Heart left ventricle (tissue), 16 donors: ENCODE measurements at regions not wholly inside any gene's neighbourhood (a gene's known extent, or its start where the extent isn't known, plus 50 kb on each side); places are given as distances from the start of the nearest gene placed in this dataset.
"Not testable (repeated sequence)": the region's sequence is repeated elsewhere in the genome, so short reads cannot be mapped to it uniquely, and the experiment has no call there.

Source experiments
- ATAC-seq, 4 donors: fragments of 200-7000 bp; cut with Tn5 transposase; one replicate each; pipeline ENCODE4 v1.9.1; 2020 to 2022; ENCODE audit warnings: moderate library complexity in 4 of 4, mild to moderate bottlenecking in 3 of 4, moderate number of reproducible peaks in 1 of 4
- DNase-seq, 5 donors: peaks; one replicate each; pipeline ENCODE4 v3.0.0-alpha.2; 2020
- H3K27ac ChIP-seq, 12 donors: fragments of 200-600 bp; sonication (generic) in 4 of 12; one replicate each; pipeline versions ENCODE4 v1.5.0 to v1.8.0; 2016 to 2022; ENCODE audit warnings: mild to moderate bottlenecking in 2 of 12
- H3K27me3 ChIP-seq, 9 donors: fragments of 200-600 bp; sonication (generic) in 2 of 9; one replicate each; pipeline versions ENCODE4 v1.5.1 to v1.8.0; 2016 to 2022; ENCODE audit warnings: mild to moderate bottlenecking in 3 of 9
- H3K36me3 ChIP-seq, 9 donors: fragments of 200-600 bp; sonication (generic) in 2 of 9; one replicate each; pipeline versions ENCODE4 v1.5.0 to v1.8.0; 2018 to 2022; ENCODE audit warnings: mild to moderate bottlenecking in 2 of 9
- H3K4me1 ChIP-seq, 12 donors: fragments of 200-600 bp; sonication (generic) in 4 of 12; one replicate each; pipeline versions ENCODE4 v1.5.0 to v1.8.0; 2016 to 2022; ENCODE audit warnings: mild to moderate bottlenecking in 3 of 12
- H3K4me3 ChIP-seq, 12 donors: fragments of 200-600 bp; sonication (generic) in 4 of 12; one replicate each; pipeline versions ENCODE4 v1.5.0 to v1.8.0; 2017 to 2022; ENCODE audit warnings: mild to moderate bottlenecking in 9 of 12, moderate library complexity in 4 of 12
- H3K9me3 ChIP-seq, 12 donors: fragments of 200-600 bp; sonication (generic) in 4 of 12; one replicate each; pipeline versions ENCODE4 v1.5.0 to v1.8.0; 2016 to 2022; ENCODE audit warnings: mild to moderate bottlenecking in 1 of 12
- POLR2A ChIP-seq, 2 donors: fragments of 450-650 bp; IDR thresholded peaks; one replicate each; pipeline ENCODE4 v1.6.1; 2017; ENCODE audit warnings: antibody characterized with exemption in 2 of 2, mild to moderate bottlenecking in 2 of 2, moderate library complexity in 2 of 2
- WGBS, 4 donors: extraction: QIAGEN DNeasy Blood & Tissue Kit in 2 of 4; methylation state at CpG; one replicate each; pipeline versions ENCODE4 v1.1.5 to v1.1.7; 2013 to 2018; 5-methylcytosine and 5-hydroxymethylcytosine counted together
- intact Hi-C, 10 donors: fragments of 100-400 bp; cut with DNase I; formaldehyde crosslinking; loops; one replicate each; pipeline versions ENCODE4 v1.11.1 to v1.14.2; 2022
- TF ChIP-seq, protein P1 (sequence below), 12 donors: fragments of 200-600 bp; sonication (generic) in 4 of 12; IDR thresholded peaks; one replicate each; pipeline versions ENCODE4 v1.5.0 to v1.8.0; 2018 to 2022; ENCODE audit warnings: antibody characterized with exemption in 12 of 12, mild to moderate bottlenecking in 5 of 12
- donor health status: ischemic (EF 13 %, LVEDD 7.1; RV severe dilation, severe dysfunction).
- donor health status: healthy with polysubstance abuse.
- donor health status: DM: no; HTN: yes; CAD: no.
- donor health status: DM: no; HTN: no; CAD: no.
- donor health status: ischemic (EF 25% LVEDD 6.9; RV normal size, moderate dysfunction).
- donor health status: ischemic (EF 25% LVEDD 5.7; RV mildly dilated, moderate dysfunction).
- donor health status: healthy.
- donor health status: DM: yes; HTN: yes; CAD: no.
- donor health status: ischemic (EF 35%, LVEDD 5.7; RV mildly dilated, moderate dysfunction).
- donor health status: nonischemic (EF 11% LVEDD 7.7; RV severe dilation, severe dysfunction).
- donor health status: DM: yes; HTN: yes; CAD: no.
- donor health status: PGD.
- donor health status: ischemic (EF 29% LVEDD 5.4; RV normal size, mild dysfunction).
- donor health status: nonischemic (EF 23%, LVEDD 6.1; RV moderate dilation, normal function).

DNA sequence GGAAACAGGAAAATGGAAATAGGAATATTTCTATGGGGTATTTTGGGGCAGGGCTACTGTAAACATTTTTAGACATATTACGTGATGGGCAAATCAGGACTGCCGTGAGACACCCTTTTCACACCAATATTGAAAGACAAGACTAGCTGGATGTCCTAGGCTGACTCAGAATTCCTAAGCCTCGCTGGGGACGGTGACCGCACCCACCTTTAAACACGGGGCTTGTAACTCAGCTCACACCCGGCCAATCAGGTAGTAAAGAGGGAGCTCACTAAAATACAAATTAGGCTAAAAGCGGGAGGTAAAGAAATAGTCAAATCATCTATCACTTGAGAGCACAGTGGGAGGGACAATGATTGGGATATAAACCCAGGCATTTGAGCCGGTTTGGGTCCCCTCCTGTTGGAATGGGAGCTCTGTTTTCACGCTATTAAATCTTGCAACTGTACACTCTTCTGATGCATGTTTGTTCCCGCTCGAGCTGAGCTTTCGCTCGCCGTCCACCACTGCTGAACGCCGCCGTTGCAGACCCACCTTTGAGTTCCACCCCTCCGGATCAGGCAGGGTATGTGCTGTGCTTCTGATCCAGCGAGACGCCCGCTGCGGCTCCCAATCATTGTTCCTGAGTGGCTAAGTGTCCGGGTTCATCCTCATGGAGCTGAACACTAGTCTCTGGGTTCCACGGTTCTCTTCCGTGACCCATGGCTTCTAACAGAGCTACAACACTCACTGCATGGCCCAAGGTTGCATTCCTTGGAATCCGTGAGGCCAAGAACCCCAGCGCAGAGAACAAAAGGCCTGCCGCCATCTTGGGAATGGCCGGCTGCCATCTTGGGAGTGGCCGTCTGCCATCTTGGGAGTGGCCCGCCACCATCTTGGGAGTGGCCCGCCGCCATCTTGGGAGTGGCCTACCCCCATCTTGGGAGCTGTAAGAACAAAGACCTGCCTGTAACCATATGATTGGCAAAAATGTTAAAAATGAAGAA lies 152.6 kb downstream of the CRLF2 start:
- DNase-seq (no peak), ATAC-seq (no peak)
- Histone ChIP-seq H3K27me3 (no peaks in the 10 kb centered on the region), H3K36me3 (no peaks in the 10 kb centered on the region), H3K4me1 (no peaks in the 10 kb centered on the region), H3K27ac (no peak overlapping the region), H3K4me3 (no peak overlapping the region), H3K9me3 (peaks cover 0 to 41% (median 7%) of the 10 kb centered on the region in 12 donors)
- intact Hi-C loops, result no loop called here
- WGBS, 4 donors, result 85 to 90% (median 89%) methylated on average over 34 of the region's 34 CpGs
- TF ChIP-seq, protein P1, sequence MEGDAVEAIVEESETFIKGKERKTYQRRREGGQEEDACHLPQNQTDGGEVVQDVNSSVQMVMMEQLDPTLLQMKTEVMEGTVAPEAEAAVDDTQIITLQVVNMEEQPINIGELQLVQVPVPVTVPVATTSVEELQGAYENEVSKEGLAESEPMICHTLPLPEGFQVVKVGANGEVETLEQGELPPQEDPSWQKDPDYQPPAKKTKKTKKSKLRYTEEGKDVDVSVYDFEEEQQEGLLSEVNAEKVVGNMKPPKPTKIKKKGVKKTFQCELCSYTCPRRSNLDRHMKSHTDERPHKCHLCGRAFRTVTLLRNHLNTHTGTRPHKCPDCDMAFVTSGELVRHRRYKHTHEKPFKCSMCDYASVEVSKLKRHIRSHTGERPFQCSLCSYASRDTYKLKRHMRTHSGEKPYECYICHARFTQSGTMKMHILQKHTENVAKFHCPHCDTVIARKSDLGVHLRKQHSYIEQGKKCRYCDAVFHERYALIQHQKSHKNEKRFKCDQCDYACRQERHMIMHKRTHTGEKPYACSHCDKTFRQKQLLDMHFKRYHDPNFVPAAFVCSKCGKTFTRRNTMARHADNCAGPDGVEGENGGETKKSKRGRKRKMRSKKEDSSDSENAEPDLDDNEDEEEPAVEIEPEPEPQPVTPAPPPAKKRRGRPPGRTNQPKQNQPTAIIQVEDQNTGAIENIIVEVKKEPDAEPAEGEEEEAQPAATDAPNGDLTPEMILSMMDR (IDR thresholded peaks at IDR 0.05), result no peak
- TF ChIP-seq POLR2A (IDR thresholded peaks at IDR 0.05), result no peak

DNA sequence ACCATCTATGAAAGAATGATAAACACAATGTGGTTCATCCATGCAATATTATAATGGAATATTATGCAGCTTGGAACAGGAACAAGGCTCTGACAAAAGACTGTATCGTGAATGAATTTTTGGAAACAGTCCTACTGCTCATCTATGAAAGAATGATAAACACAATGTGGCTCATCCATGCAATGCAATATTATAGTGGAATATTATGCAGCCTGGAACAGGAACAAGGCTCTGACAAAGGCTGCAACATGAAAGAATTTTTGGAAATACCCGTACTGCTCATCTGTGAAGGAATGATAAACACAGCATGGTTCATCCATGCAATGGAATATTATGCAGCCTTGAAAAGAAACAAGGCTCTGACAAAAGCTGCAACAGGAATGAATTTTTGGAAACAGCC lies 158.8 kb downstream of the CRLF2 start:
- H3K36me3 ChIP-seq, H3K27me3 ChIP-seq, intact Hi-C loops, H3K4me1 ChIP-seq, H3K4me3 ChIP-seq, DNase-seq, H3K27ac ChIP-seq, ATAC-seq: not testable (repeated sequence)
- H3K9me3 ChIP-seq, result peaks cover 0 to 48% (median 27%) of the 10 kb centered on the region in 12 donors
- 64 to 91% (median 71%) methylated on average over 2 of the region's 2 CpGs for WGBS, 4 donors

DNA sequence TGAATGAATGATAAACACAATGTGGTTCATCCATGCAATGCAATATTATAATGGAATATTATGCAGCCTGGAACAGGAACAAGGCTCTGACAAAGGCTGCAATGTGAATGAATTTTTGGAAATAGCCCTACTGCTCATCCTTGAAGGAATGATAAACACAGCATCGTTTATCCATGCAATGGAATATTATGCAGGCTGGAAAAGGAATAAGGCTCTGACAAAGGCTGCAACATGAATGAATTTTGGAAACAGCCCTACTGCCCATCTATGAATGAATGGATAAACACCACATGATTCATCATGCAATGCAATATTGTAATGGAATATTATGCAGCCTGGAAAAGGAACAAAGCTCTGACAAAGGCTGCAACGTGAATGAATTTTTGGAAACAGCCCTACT lies 159.4 kb downstream of the CRLF2 start:
- Histone ChIP-seq H3K4me3 (no peak overlapping the region), H3K9me3 (peaks cover 0 to 46% (median 27%) of the 10 kb centered on the region in 12 donors), H3K4me1 (no peaks in the 10 kb centered on the region), H3K27ac (no peak overlapping the region), H3K27me3 (no peaks in the 10 kb centered on the region), H3K36me3 (no peaks in the 10 kb centered on the region)
- intact Hi-C loops, result no loop called here
- no peak for ATAC-seq
- 81 to 94% (median 89%) methylated on average over 2 of the region's 2 CpGs for WGBS, 4 donors
- DNase-seq, result no peak
- TF ChIP-seq, protein P1 (IDR thresholded peaks at IDR 0.05), result no peak
- no peak for TF ChIP-seq POLR2A (IDR thresholded peaks at IDR 0.05)

DNA sequence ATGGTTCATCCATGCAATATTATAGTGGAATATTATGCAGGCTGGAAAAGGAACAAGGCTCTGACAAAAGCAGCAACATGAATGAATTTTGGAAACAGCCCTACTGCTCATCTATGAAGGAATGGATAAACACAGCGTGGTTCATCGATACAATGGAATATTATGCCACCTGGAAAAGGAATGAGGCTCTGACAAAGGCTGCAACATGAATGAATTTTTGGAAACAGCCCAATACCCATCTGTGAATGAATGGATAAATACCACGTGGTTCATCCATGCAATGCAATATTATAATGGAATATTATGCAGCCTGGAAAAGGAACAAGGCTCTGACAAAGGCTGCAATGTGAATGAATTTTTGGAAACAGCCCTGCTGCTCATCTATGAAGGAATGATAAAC lies 160.4 kb downstream of the CRLF2 start:
- no peak overlapping the region for H3K4me3 ChIP-seq
- no peak for TF ChIP-seq POLR2A (IDR thresholded peaks at IDR 0.05)
- TF ChIP-seq, protein P1 (IDR thresholded peaks at IDR 0.05), result no peak
- intact Hi-C loops, result no loop called here

More for the DNA sequence above, 160.4 kb downstream of the CRLF2 start:
- no peak overlapping the region for H3K27ac ChIP-seq
- WGBS, 4 donors, result 92 to 99% (median 96%) methylated on average over 3 of the region's 3 CpGs
- no peaks in the 10 kb centered on the region for H3K4me1 ChIP-seq
- no peaks in the 10 kb centered on the region for H3K36me3 ChIP-seq
- H3K9me3 ChIP-seq, result peaks cover 0 to 46% (median 28%) of the 10 kb centered on the region in 12 donors
- no peak for ATAC-seq
- no peak for DNase-seq
- H3K27me3 ChIP-seq, result no peaks in the 10 kb centered on the region
